GM12801 (cell line): ENCODE measurements at regions not wholly inside any gene's neighbourhood (a gene's known extent, or its start where the extent isn't known, plus 50 kb on each side); places are given as distances from the start of the nearest gene placed in this dataset.

ENCODE experiments used
- CTCF ChIP-seq: IDR thresholded peaks from one replicate; pipeline ENCODE4 v1.5.1; 2011; ENCODE audit warnings: control low read depth; ENCODE audit not compliant: insufficient read length; ENCODE audit errors: extremely low read depth

GRCh38 chr1:55519276-55519675, 304.1 kb upstream of the USP24 start:
- TF ChIP-seq CTCF: no peak

- no peak for TF ChIP-seq CTCF
Observed at GRCh38 chr1:55517036-55517435, 301.9 kb upstream of the USP24 start.

GRCh38 chr1:55512466-55512865, 297.3 kb upstream of the USP24 start:
- no peak for TF ChIP-seq CTCF

GRCh38 chr1:55507578-55507931, 292.4 kb upstream of the USP24 start:
- no peak for TF ChIP-seq CTCF

- no peak for TF ChIP-seq CTCF
Observed at GRCh38 chr1:55506740-55507577, 291.8 kb upstream of the USP24 start.

GRCh38 chr1:55505326-55505725, 290.2 kb upstream of the USP24 start:
- TF ChIP-seq CTCF: no peak

- TF ChIP-seq CTCF: no peak
Observed at GRCh38 chr1:55504306-55504731, 289.2 kb upstream of the USP24 start.
